K562 (cell line): ENCODE measurements at regions not wholly inside any gene's neighbourhood (a gene's known extent, or its start where the extent isn't known, plus 50 kb on each side); places are given as distances from the start of the nearest gene placed in this dataset.

Experiments
- ATAC-seq: fragments of 200-7000 bp; cut with Tn5 transposase; 3 replicates; pipeline ENCODE4 v1.9.1; 2020; ENCODE audit warnings: moderate library complexity
- BruUV-seq: library from RNA; stranded (reverse); fragments of 400-500 nt; replicated peaks from 2 replicates; lab custom pipeline; 2021; lab: Mats Ljungman, UMichigan
- CTCF ChIA-PET: fragments of 300-600 bp; formaldehyde crosslinking; extraction: SDS; loops from one replicate; lab custom pipeline; 2021; ENCODE audit warnings: low intra/inter-chr PET ratio; lab: Yijun Ruan, JAX
- POLR2A ChIA-PET: fragments of 300-600, 350-650 bp; sonication (Branson Sonifier 250); formaldehyde crosslinking; extraction: SDS; loops from one replicate; lab custom pipeline; 2021; ENCODE audit warnings: antibody characterized with exemption, inconsistent platforms; lab: Yijun Ruan, JAX
- DNase-seq, 4 experiments: peaks; one replicate each; pipeline versions ENCODE4 v3.0.0 to v3.0.0-alpha.2; 2011 to 2018; ENCODE audit warnings: low spot score in 3 of 4, mixed read lengths in 3 of 4; ENCODE audit errors: extremely low read depth in 1 of 4
- FAIRE-seq: peaks from 2 replicates; lab custom pipeline; 2011; peaks lifted over from hg19 to GRCh38; lab: Jason Lieb, UNC
- H2AFZ ChIP-seq: 2 replicates; pipeline ENCODE4 v1.6.0; 2011; ENCODE audit warnings: low read depth, low read length, control low read depth, inconsistent platforms
- H3K27ac ChIP-seq: fragments of 200-600 bp; 3 replicates; pipeline ENCODE4 v1.8.0; 2011; ENCODE audit warnings: low read depth, mild to moderate bottlenecking, control low read depth, inconsistent platforms, low read length, moderate library complexity, mixed read lengths; ENCODE audit errors: extremely low read depth
- H3K27me3 ChIP-seq, 2 experiments: fragments of 300-600 bp in 1 of 2; 2 replicates in 1 of 2; 3 replicates in 1 of 2; pipeline versions ENCODE4 v1.6.0 to v1.8.0; 2011; ENCODE audit warnings: inconsistent platforms in 2 of 2, low read length in 2 of 2, mild to moderate bottlenecking in 1 of 2, mixed read lengths in 1 of 2, moderate library complexity in 1 of 2; ENCODE audit not compliant: control insufficient read depth in 2 of 2, insufficient read depth in 2 of 2
- H3K36me3 ChIP-seq: fragments of 300-600 bp; 3 replicates; pipeline ENCODE4 v1.8.0; 2011; ENCODE audit warnings: mild to moderate bottlenecking, low read length, inconsistent platforms; ENCODE audit not compliant: control insufficient read depth, insufficient read depth
- H3K4me1 ChIP-seq, 2 experiments: fragments of 200-600 bp in 1 of 2; replicated peaks in 1 of 2; 2 replicates in 1 of 2; 3 replicates in 1 of 2; pipeline versions ENCODE4 v1.5.1 to v1.8.0; 2011; ENCODE audit warnings: inconsistent platforms in 2 of 2, low read length in 2 of 2, mild to moderate bottlenecking in 1 of 2, mixed read lengths in 1 of 2, moderate library complexity in 1 of 2; ENCODE audit not compliant: control insufficient read depth in 2 of 2, insufficient read depth in 2 of 2
- H3K4me2 ChIP-seq: 2 replicates; pipeline ENCODE4 v1.6.1; 2011; ENCODE audit warnings: low read length, control low read depth, inconsistent platforms, mixed read lengths; ENCODE audit not compliant: insufficient read depth
- H3K4me3 ChIP-seq: fragments of 200-600 bp; sonication (generic), shearing (Covaris generic); 2 replicates; pipeline ENCODE4 v1.5.1; 2016; ENCODE audit warnings: control low read depth, inconsistent platforms
- H3K79me2 ChIP-seq: fragments of 200-600 bp; 3 replicates; pipeline ENCODE4 v1.8.0; 2011; ENCODE audit warnings: low read length, inconsistent platforms; ENCODE audit not compliant: control insufficient read depth, insufficient read depth
- H3K9ac ChIP-seq, 2 experiments: 2 replicates each; pipeline versions ENCODE4 v1.6.0 to v1.6.1; 2011; ENCODE audit warnings: low read depth in 2 of 2, low read length in 2 of 2, control low read depth in 1 of 2, inconsistent platforms in 1 of 2, mild to moderate bottlenecking in 1 of 2, mixed read lengths in 1 of 2; ENCODE audit not compliant: insufficient read depth in 1 of 2
- H3K9me1 ChIP-seq: one replicate; pipeline ENCODE4 v1.6.0; 2011; ENCODE audit warnings: inconsistent platforms, mild to moderate bottlenecking, low read length, moderate library complexity; ENCODE audit not compliant: control insufficient read depth, insufficient read depth
- H3K9me3 ChIP-seq: replicated peaks from 2 replicates; pipeline ENCODE4 v1.5.1; 2011; ENCODE audit warnings: low read depth, low read length, inconsistent platforms; ENCODE audit not compliant: control insufficient read depth, insufficient read depth
- H4K20me1 ChIP-seq: replicated peaks from 2 replicates; pipeline ENCODE4 v1.6.1; 2011; ENCODE audit warnings: low read length, inconsistent platforms, mixed read lengths; ENCODE audit not compliant: control insufficient read depth, insufficient read depth
- ARNT ChIP-seq, 2 experiments: fragments of 450-650 bp; IDR thresholded peaks; 2 replicates each; pipeline ENCODE4 v1.6.1; 2016; ENCODE audit warnings: mild to moderate bottlenecking in 1 of 2
- GABPB2 ChIP-seq: fragments of 250-450 bp; sonication (Bioruptor Pico); conservative IDR thresholded peaks from 2 replicates; pipeline ENCODE4 v1.5.1; 2021; ENCODE audit warnings: mild to moderate bottlenecking
- HOXB6 ChIP-seq: fragments of 250-450 bp; sonication (Bioruptor Pico); IDR thresholded peaks from 2 replicates; pipeline ENCODE4 v1.5.1; 2022; ENCODE audit warnings: mild to moderate bottlenecking, borderline replicate concordance
- KLF16 ChIP-seq: IDR thresholded peaks from 2 replicates; pipeline ENCODE4 v1.6.1; 2016; ENCODE audit warnings: antibody characterized with exemption
- NRF1 ChIP-seq, 2 experiments: fragments of 450-650 bp; IDR thresholded peaks in 1 of 2; conservative IDR thresholded peaks in 1 of 2; 2 replicates each; pipeline ENCODE4 v1.6.1; 2014; ENCODE audit warnings: mild to moderate bottlenecking in 2 of 2
- POLR2H ChIP-seq: IDR thresholded peaks from 2 replicates; pipeline ENCODE4 v1.6.1; 2016; ENCODE audit warnings: missing genetic modification characterization, low read depth, mild to moderate bottlenecking, control low read depth, missing compliant biosample characterization, moderate library complexity
- PRPF4 ChIP-seq: fragments of 200-400 bp; formaldehyde crosslinking; IDR thresholded peaks from one replicate; pipeline ENCODE4 v1.6.1; 2017; ENCODE audit warnings: low read length, low read depth, mild to moderate bottlenecking; ENCODE audit not compliant: insufficient read depth, poor library complexity, severe bottlenecking
- SMAD3 ChIP-seq: fragments of 450-650 bp; formaldehyde crosslinking; conservative IDR thresholded peaks from 2 replicates; pipeline ENCODE4 v1.4.0; 2020; ENCODE audit warnings: mild to moderate bottlenecking
- SP2 ChIP-seq: IDR thresholded peaks from 2 replicates; pipeline ENCODE4 v1.6.1; 2011; ENCODE audit warnings: mild to moderate bottlenecking, low read depth, low read length, moderate library complexity; ENCODE audit not compliant: poor library complexity, severe bottlenecking; ENCODE audit errors: extremely low read depth
- USF2 ChIP-seq: sonication (generic); formaldehyde crosslinking; IDR thresholded peaks from 2 replicates; pipeline ENCODE4 v1.5.0; 2020; ENCODE audit warnings: missing genetic modification reagents
- ZBTB1 ChIP-seq: sonication (generic); formaldehyde crosslinking; IDR thresholded peaks from 2 replicates; pipeline ENCODE4 v1.8.1; 2023; ENCODE audit warnings: missing genetic modification reagents, low read depth, mild to moderate bottlenecking, borderline replicate concordance
- ZC3H11A ChIP-seq: IDR thresholded peaks from 2 replicates; pipeline ENCODE4 v1.6.1; 2012; ENCODE audit warnings: low read depth, low read length, improper control_type of control experiment
- ZNF696 ChIP-seq: fragments of 250-450 bp; sonication (Bioruptor Pico); conservative IDR thresholded peaks from 2 replicates; pipeline ENCODE4 v1.4.0; 2020; ENCODE audit warnings: mild to moderate bottlenecking, moderate library complexity
- ZNF77 ChIP-seq: fragments of 250-450 bp; sonication (Bioruptor Pico); IDR thresholded peaks from 2 replicates; pipeline ENCODE4 v1.5.0; 2020
- ZNF778 ChIP-seq: fragments of 450-650 bp; formaldehyde crosslinking; IDR thresholded peaks from 2 replicates; pipeline ENCODE4 v1.4.0; 2020; ENCODE audit warnings: mild to moderate bottlenecking, moderate library complexity
- WGBS: fragments of 100-300 bp; shearing (Covaris generic); methylation state at CpG from one replicate; pipeline ENCODE4 v1.1.6; 2016; ENCODE audit warnings: low coverage, mixed read lengths; ENCODE audit not compliant: insufficient coverage; ENCODE audit errors: missing lambda C conversion rate; 5-methylcytosine and 5-hydroxymethylcytosine counted together
- in situ Hi-C: fragments of 300-500 bp; cut with MboI; formaldehyde crosslinking; loops from 4 replicates; pipeline ENCODE4 v1.15.0; 2018; ENCODE audit warnings: inconsistent platforms, mixed read lengths
- intact Hi-C: fragments of 100-400 bp; cut with micrococcal nuclease; formaldehyde crosslinking; loops from 2 replicates; pipeline ENCODE4 v1.14.2; 2022

GRCh38 chrX:43176686-43177085 is 398.7 kb upstream of the PPP1R2C start:
- Histone ChIP-seq H4K20me1 (no peaks in the 10 kb centered on the region), H3K9me1 (no peaks in the 10 kb centered on the region), H3K9me3 (no peaks in the 10 kb centered on the region), H3K4me1 (no peaks in the 10 kb centered on the region; a peak in 1 of 5 replicates), H3K27me3 (no peaks in the 10 kb centered on the region), H3K27ac (no peak overlapping the region), H3K9ac (no peak overlapping the region), H3K4me3 (no peak overlapping the region), H3K79me2 (no peaks in the 10 kb centered on the region), H3K4me2 (no peak overlapping the region), H3K36me3 (no peaks in the 10 kb centered on the region), H2AFZ (no peak overlapping the region)
- DNase-seq (peak in 1 of 4 experiments; percentile 1), ATAC-seq (peak; percentile 81), FAIRE-seq (no peak)
- intact Hi-C loops (no loop called here), in situ Hi-C loops (no loop called here)
- no TSS peak for BruUV-seq
- CTCF ChIA-PET = no interaction called here
- WGBS = 11% methylated on average over 6 of the region's 6 CpGs
- POLR2A ChIA-PET = no interaction called here
- TF ChIP-seq NRF1 (conservative IDR thresholded peaks at IDR 0.05 in 1 of 2, IDR thresholded peaks at IDR 0.05 in 1 of 2) = peak in 1 of 2 experiments; percentile 44; a peak in 1 of 4 replicates
- no peak for TF ChIP-seq KLF16
- TF ChIP-seq POLR2H = peak; percentile 62

GRCh38 chrX:43188296-43188695 is 410.3 kb upstream of the PPP1R2C start:
- no peak for DNase-seq
- H3K4me2 ChIP-seq = no peak overlapping the region
- no peak for ATAC-seq
- no peaks in the 10 kb centered on the region for H3K27me3 ChIP-seq
- ChIA-PET POLR2A (no interaction called here), CTCF (no interaction called here)
- FAIRE-seq = no peak
- no peak overlapping the region for H3K4me3 ChIP-seq
- no peaks in the 10 kb centered on the region for H3K9me3 ChIP-seq
- H3K27ac ChIP-seq = no peak overlapping the region
- intact Hi-C loops = no loop called here
- H3K79me2 ChIP-seq = no peaks in the 10 kb centered on the region
- in situ Hi-C loops = no loop called here
- H3K36me3 ChIP-seq = no peaks in the 10 kb centered on the region
- H2AFZ ChIP-seq = no peak overlapping the region
- no peaks in the 10 kb centered on the region for H3K9me1 ChIP-seq
- TF ChIP-seq SP2 = no peak
- no peak for TF ChIP-seq ZNF778 (CRISPR knock-in tag)
- no peak for TF ChIP-seq USF2 (CRISPR knock-in tag)
- no peak for TF ChIP-seq SMAD3 (CRISPR knock-in tag)
- TF ChIP-seq ZNF696 (CRISPR knock-in tag) = no peak
- no peak for TF ChIP-seq PRPF4
- no peak for TF ChIP-seq ZBTB1 (CRISPR knock-in tag)
- no peak for TF ChIP-seq ARNT (IDR thresholded peaks at IDR 0.05)
- TF ChIP-seq GABPB2 (CRISPR knock-in tag) = no peak
- no peak for TF ChIP-seq ZC3H11A
- no peak for TF ChIP-seq HOXB6 (CRISPR knock-in tag)
- no peak for TF ChIP-seq ZNF77 (CRISPR knock-in tag)
- no TSS peak for BruUV-seq
- no peaks in the 10 kb centered on the region for H3K4me1 ChIP-seq
- H4K20me1 ChIP-seq = no peaks in the 10 kb centered on the region
- H3K9ac ChIP-seq = no peak overlapping the region
- 0% methylated on average over 1 of the region's 1 CpG for WGBS
